ENCODE measurements at regions not wholly inside any gene's neighbourhood (a gene's known extent, or its start where the extent isn't known, plus 50 kb on each side); places are given as distances from the start of the nearest gene placed in this dataset.
A peak's percentile ranks its signal among the peaks of the same experiment; 100 is the strongest.
"Not testable (repeated sequence)": the region's sequence is repeated elsewhere in the genome, so short reads cannot be mapped to it uniquely, and the experiment has no call there.

DNA sequence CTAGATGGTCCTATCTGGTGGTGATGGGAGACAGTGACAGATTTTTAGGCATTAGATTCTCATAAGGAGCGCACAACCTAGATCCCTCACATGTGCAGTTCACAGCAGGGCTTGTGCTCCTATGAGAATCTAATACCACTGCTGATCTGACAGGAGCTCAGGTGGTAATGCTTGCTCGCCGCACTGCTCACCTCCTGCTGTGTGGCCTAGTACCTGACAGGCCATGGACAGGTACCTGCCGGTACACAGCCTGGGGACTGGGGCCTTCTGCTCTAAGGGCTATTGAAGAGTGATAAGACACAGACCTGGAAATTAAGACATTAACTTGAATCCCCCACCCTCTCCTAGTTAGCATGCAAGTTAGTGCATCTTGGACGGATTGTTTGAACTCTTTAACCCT, 64.4 kb downstream of the KLRB1 start:
- not testable (repeated sequence) for H3K4me3 ChIP-seq (ENCODE audit: low read depth, low read length); DNase-seq (ENCODE audit: low read depth)

DNA sequence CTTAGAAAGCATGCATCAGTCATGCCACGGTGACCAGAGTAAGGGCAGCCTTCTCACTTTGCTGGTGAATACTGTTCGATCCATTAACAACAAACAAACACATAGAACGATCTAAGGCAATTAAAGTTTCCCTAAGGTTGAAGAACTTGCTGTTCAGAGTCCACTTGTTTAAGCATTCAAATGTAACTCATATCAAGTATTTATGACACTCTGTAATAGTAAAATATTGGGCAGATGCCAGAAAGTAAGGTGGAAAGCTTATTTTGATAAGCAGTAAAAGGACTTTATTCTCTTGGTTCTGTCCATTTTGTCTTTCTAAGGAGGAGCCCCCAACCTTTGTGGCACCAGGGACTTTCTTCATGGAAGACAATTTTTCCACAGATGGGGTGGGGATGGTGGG, 64.9 kb downstream of the KLRB1 start:
- DNase-seq (ENCODE audit: low read depth); H3K4me3 ChIP-seq (ENCODE audit: low read depth, low read length): not testable (repeated sequence)

DNA sequence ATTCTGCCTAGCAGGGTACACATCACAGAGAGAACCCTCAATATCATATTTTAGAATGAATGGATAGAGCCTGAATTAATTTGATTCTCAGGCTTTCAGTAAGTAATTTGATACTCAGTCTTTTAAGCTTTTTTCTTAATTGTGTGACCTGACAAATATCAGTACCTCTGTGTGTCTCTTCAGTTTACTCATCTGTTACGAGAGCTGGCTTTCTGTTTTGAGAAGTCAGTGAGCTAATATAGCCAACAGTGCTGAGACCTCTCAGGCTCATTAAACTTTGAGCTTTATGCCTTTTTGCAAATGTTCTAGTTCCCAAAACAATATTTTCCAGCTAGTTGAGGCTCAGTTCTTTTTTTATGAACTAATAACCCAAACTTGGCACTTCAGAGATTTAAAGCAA, 91.8 kb downstream of the KLRB1 start:
- DNase-seq (ENCODE audit: low read depth) = not testable (repeated sequence)

DNA sequence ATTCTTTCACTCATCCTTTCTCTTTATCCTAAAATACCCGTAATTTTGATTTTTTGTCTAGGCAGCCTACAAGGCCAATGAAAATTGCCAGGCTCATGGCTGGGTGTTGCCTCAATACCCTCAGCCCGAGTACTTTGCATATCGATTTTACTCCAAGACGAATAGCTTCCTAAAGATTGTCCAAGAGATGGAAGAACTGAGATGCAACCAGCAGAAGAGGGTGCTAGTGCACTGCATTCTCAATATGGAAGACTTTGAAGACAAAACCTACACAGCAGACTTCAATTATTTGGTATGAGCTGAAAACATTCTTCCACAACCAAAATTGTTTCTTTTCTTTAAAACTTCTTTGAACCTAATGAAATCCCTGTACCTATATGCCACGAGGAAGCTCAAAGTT, 95.0 kb downstream of the KLRB1 start:
- DNase-seq (ENCODE audit: low read depth); H3K4me3 ChIP-seq (ENCODE audit: low read depth, low read length): not testable (repeated sequence)

More for the DNA sequence above, 91.8 kb downstream of the KLRB1 start:
- H3K4me3 ChIP-seq (ENCODE audit: low read depth, low read length) = not testable (repeated sequence)

DNA sequence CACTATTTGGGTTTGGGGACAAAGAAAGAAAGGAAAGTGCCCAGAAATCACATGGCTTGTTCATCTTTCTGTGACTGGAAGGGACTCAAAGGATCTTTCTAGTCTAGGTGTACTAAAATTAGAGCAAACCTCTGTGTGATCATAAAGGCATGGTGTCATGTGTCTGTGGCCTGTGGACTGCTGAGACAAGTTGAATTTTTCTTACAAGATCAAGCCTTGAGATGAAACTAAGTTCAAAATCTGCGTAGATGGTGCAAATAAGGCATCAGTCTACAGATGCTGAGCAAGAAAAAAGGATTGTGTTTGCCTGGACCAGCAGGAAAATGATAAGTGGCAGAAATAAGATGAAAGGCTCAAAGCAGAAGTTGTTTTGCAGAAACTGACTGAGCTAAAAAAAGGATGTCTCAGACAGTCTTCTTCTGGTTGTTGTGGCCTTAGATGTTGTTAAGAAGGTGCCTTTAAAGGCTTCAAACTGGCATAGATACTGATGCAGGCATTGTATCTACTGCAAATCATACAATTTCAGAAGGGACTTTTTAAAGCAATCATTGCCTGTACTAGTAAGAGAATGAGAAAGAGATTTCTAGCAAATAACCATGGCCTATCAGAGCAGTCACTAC, 97.2 kb downstream of the KLRB1 start:
- DNase-seq (ENCODE audit: low read depth); H3K4me3 ChIP-seq (ENCODE audit: low read depth, low read length): not testable (repeated sequence)

DNA sequence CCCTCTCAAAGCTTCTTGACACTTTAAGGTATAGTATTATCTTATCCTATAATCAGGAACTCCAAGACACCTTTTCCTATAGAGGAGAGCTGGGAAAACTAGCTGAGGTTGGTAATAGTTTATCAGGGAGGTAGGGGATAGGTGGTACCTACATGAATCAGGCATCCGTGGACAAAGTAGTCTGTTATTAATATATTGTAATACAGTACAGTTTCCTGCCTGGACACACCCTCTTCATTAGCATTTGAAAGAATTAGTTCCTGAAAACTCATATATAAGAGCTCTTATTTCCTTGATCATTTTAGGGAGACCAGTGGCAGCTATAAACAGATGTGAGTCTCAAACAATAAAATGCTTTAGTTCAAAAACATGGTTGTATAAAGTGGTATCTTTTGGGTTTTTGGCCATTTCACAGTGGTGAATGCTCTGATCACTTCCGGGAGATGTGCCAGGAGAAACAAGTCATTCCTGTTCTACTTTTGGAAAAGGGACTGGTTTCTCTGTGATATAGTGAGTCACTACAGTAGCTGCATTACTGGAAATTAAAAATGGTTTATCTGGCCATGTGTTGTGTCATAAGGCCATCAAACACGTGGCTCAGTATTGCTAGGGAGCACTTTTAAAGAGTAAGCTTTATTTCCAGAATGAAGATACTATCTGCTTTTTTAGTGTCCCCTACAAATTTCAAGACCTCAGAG, 98.1 kb downstream of the KLRB1 start:
- H3K4me3 ChIP-seq (ENCODE audit: low read depth, low read length) = no peak overlapping the region
- no peak for DNase-seq (ENCODE audit: low read depth)
- TF ChIP-seq, protein P1, sequence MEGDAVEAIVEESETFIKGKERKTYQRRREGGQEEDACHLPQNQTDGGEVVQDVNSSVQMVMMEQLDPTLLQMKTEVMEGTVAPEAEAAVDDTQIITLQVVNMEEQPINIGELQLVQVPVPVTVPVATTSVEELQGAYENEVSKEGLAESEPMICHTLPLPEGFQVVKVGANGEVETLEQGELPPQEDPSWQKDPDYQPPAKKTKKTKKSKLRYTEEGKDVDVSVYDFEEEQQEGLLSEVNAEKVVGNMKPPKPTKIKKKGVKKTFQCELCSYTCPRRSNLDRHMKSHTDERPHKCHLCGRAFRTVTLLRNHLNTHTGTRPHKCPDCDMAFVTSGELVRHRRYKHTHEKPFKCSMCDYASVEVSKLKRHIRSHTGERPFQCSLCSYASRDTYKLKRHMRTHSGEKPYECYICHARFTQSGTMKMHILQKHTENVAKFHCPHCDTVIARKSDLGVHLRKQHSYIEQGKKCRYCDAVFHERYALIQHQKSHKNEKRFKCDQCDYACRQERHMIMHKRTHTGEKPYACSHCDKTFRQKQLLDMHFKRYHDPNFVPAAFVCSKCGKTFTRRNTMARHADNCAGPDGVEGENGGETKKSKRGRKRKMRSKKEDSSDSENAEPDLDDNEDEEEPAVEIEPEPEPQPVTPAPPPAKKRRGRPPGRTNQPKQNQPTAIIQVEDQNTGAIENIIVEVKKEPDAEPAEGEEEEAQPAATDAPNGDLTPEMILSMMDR (IDR thresholded peaks at IDR 0.05; ENCODE audit: insufficient read depth, low read depth, low read length, missing control alignments) = no peak

DNA sequence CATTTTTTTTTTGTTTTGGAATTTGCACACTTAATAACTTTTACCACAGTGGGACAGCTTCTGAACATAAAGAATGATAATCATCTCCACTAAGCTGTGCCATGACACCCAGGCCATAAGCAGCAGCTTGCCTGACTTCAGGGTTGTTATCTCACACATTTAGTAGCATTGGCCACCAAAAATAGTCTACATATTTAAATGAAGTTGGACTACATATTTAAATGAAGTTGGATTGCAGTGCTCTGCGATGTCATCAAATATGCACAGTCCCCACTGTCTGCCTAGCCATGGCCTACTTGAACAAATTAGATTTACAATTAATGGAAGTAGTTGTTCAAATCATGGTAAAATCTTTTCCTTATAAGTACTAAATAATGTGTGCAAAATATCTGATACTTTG, 101.0 kb downstream of the KLRB1 start:
- TF ChIP-seq, protein P1 (IDR thresholded peaks at IDR 0.05; ENCODE audit: insufficient read depth, low read depth, low read length, missing control alignments) = no peak
- no peak for DNase-seq (ENCODE audit: low read depth)
- no peak overlapping the region for H3K4me3 ChIP-seq (ENCODE audit: low read depth, low read length)

DNA sequence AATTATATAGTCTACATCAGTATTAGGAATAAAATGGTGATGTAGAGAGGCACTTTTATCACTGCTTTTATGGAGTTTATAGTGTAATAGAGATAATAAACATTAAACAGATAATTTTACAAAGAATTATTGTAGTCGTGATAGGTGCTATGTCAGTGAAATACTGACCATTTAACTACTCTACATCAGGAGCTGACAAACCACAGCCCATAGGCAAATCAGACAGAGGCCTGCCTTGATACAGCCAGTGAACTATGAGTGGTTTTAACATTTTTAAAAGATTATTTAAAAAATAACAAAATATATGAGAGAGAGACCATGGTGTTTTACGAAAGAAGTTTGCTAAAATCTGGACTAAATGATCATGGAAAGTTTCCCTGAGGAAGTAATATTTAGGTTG, 104.3 kb downstream of the KLRB1 start:
- H3K4me3 ChIP-seq (ENCODE audit: low read depth, low read length) = not testable (repeated sequence)

DNA sequence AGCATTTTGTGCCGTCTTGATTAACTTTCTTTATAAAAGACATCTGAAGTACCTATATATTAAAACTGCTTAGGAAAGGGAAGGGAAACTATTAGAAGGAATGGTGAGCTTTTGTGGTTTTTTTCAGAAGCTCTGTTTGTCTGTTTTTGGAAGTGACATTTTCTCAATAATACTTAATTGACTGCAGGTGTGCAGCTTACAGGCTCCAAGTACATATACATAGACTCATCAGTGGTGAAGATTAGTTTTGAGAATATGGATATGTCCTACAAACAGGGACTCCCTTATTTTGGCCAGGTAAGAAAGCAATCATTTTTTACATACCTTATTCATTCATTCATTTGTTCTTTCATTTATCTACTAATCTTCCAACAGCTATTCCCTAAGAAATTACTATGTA, 104.9 kb downstream of the KLRB1 start:
- H3K4me3 ChIP-seq (ENCODE audit: low read depth, low read length); DNase-seq (ENCODE audit: low read depth): not testable (repeated sequence)

More for the DNA sequence above, 104.3 kb downstream of the KLRB1 start:
- DNase-seq (ENCODE audit: low read depth) = not testable (repeated sequence)

DNA sequence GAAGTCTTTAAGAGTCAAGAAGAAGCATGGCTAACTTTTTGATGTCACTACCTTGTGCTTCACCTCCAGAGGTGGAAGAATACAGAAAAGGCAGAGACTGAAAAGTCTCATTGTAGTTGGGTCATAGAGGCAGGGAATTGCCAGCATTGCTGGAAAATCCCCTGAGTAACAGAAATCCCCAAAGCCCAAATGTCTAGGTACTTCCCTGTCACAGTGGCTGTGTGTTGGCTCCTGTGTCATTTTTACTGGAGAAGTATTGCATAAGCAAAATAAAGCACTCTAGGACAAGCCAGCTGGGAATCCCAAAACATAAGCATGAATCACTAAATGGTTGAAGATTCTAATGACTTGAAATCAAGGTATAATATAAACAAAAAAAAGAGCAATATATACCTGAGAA, 114.4 kb downstream of the KLRB1 start:
- DNase-seq (ENCODE audit: low read depth); H3K4me3 ChIP-seq (ENCODE audit: low read depth, low read length): not testable (repeated sequence)

DNA sequence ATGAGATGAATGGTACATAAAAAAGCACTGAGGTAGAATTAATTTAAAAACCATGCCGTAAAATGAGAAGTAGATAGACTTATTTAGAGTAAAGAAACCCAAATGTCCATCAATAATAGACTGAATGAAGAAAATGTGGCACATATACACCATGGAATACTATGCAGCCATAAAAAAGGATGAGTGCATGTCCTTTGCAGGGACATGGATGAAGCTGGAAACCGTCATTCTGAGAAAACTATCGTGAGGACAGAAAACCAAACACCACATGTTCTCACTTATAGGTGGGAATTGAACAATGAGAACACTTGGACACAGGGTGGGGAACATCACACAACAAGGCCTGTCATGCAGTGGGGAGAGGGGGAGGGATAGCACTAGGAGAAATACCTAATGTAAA, 126.4 kb downstream of the KLRB1 start:
- not testable (repeated sequence) for H3K4me3 ChIP-seq (ENCODE audit: low read depth, low read length); DNase-seq (ENCODE audit: low read depth)

DNA sequence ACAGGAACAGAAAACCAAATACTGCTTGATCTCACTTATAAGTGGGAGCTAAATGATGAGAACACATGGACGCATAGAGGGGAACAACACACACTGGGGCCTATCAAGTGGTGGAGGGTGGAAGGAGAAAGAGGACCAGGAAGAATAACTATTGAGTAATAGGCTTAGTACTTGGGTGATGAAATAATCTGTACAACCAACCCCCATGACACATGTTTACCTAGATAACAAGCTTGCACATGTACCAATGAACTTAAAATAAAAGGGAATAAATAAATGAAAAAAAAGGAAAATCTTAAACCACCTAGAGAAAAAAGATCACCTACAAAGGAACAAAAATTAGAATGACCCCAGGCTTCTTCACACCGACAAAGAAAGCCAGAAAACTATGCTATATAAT, 133.5 kb downstream of the KLRB1 start:
- not testable (repeated sequence) for DNase-seq (ENCODE audit: low read depth); H3K4me3 ChIP-seq (ENCODE audit: low read depth, low read length)

DNA sequence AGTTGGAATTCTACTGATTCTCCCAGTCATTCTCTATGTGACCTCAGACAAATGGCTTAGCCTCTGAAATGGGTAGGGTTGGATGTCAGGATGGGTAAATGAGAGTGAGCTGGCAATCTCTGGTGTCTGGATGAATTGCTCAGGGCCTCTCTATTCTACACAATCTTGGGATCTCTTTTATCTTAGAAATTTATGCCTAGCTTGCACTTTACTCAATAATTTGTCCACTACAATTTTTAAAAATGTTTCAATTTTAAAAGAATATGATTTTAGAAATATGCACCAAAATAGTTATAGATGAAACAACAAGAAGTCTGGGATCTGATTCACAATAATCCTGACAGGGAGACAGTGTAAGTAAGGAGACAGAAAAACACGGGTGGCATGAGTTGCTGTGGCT, 134.1 kb downstream of the KLRB1 start:
- not testable (repeated sequence) for DNase-seq (ENCODE audit: low read depth); H3K4me3 ChIP-seq (ENCODE audit: low read depth, low read length)

DNA sequence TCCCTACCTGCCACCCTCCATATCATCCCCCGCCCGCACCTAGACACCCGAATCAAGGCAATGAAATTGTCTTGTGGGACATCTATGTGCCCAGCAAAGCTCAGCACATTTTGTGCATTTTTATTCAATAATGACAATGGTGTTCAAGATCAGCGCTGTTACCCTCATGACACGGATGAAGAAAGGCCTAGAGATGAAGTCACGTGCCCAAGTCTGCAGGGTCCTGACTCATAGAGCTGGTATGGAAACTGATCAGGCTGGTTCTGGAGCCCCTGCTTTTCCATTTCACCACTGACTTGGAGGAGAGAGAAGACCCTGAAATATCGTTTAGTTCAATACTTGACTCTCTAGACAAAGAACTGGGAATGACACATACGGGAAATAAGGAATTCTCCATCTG, 136.2 kb downstream of the KLRB1 start:
- H3K4me3 ChIP-seq (ENCODE audit: low read depth, low read length); DNase-seq (ENCODE audit: low read depth): not testable (repeated sequence)

DNA sequence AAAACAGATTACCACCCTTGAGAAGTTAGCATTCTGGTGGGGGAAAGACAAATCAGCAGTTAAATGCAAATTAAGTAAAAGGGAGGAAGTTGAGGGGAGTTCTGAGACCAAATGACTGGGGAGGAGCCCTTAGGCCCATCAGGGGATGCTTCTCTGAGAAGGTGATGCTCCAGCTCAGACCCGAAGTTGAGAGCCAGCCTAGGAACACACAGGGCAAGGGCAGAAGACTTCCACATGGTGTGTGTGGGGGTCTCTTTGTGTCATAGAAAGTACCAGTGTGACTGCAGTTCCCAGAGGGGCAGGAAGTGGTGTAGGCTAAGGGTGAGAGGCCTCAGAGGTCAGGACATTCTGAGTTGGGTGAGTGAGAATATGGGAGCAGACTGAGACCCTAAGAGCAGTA, 137.3 kb downstream of the KLRB1 start:
- not testable (repeated sequence) for H3K4me3 ChIP-seq (ENCODE audit: low read depth, low read length)
- DNase-seq (ENCODE audit: low read depth) = peak; percentile 17

DNA sequence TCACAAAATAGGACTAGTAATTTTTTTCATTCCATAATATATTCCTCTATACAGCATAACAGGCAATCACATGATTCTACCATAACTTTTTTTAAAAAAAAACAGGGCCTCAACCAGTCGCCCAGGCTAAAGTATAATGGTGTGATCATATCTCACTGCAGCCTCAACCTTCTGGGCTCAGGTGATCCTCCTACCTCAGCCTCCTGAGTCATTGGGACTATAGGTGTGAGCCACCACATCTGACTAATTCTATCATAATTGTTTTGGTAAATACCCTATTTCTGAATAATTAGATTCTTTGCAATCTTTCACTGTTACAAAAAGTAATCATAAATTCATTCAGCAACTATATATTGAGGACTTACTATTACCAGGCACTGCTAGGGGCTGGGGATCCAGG, 137.8 kb downstream of the KLRB1 start:
- not testable (repeated sequence) for DNase-seq (ENCODE audit: low read depth); H3K4me3 ChIP-seq (ENCODE audit: low read depth, low read length)

DNA sequence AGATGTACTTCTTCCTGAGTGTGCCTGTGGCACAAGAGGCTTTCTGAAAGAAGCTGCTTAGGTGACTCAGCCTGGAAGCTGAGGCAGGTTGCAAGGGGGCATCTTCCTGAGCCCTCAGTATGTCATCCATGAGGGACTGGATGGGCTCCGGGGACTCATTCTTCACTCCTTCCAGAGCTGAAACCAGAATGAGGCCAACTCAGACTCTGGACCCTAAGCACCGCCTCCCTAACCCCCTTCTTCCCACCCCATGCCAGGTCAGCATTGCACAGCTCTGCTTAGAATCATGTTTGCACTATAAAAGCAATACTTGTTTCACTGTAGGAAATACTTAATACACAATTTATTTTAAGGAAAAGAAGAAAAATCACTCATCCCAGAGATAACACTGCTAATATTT, 138.3 kb downstream of the KLRB1 start:
- not testable (repeated sequence) for H3K4me3 ChIP-seq (ENCODE audit: low read depth, low read length); DNase-seq (ENCODE audit: low read depth)

Data from GM12865 (cell line).